ENCODE measurements at regions not wholly inside any gene's neighbourhood (a gene's known extent, or its start where the extent isn't known, plus 50 kb on each side); places are given as distances from the start of the nearest gene placed in this dataset.

DNA sequence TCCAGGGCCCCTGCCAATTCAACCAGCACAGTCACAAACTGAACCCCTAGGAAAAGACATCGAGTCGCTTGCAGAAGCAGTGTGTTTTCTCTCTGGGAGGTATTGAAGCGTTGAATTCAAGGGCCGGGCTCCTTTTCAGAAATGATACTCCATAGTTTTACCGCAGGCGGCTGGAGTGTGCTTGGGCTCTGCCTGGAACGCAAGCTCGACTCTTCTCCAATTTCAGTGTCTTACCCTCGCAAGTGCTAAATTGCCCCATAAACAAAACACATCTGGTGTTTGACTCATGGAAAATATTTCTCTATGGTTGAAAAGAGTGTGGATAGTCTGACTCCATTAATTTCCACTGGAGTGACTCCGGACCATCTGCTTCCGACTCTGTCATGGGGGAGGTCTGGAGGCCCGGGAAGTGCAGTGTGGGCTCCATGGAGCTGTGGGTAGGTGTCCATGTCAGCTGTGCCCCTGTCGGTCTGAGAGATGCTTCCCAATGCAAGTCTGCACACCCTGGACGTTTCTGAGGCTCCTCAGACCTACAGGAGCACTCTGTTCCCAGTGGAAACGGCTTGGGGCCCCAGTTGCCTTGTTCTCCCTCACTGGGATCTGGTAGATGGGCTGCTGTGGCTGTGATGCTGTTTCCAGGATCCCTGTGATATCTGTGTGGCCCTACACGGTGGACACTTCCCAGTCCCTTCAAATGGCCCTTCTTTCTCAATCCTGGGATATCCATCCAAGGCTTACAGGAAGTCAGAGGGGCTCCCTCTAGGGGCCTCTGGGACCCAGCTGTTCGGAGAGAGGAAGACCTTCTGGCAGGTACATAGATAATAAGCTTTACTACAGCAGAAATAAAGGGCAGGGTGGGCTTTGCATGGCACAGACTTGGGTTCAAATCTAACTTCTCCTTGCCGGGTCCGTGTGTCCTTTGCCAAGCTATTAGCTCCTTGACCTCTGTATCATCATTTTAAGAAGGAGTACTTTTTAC, 119.8 kb upstream of the CDH13 start:
- DNase-seq (no peak), ATAC-seq (no peak)
- intact Hi-C loops (cut with DNase I) = no loop called here

GRCh38 chr16:82504836-82505235, 121.9 kb upstream of the CDH13 start:
- intact Hi-C loops (cut with DNase I) = no loop called here
- DNase-seq = no peak
- no peak for ATAC-seq

GRCh38 chr16:82499302-82499701, 127.5 kb upstream of the CDH13 start:
- no peak for ATAC-seq
- no peak for DNase-seq

DNA sequence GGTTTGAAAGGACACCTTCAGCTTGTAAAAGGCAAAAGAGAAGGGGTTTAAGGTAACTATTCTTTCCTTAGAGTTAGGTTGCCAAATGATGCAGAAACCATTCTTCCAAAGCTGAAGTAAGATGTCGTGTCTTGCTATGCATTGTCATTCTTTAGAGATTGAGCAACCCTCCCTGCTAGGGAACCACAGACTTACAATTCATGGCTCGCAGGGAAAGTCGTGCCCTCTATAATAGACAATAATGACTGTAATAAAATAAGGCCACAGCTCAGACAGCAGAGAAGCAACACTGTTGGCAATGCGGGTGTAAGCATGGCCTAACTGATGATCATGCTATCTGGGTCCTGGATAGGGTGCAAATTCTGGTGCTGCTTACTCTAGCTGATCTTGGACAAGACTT, 129.6 kb upstream of the CDH13 start:
- ATAC-seq = no peak
- no peak for DNase-seq
- intact Hi-C loops (cut with DNase I) = no loop called here

More at GRCh38 chr16:82499302-82499701, 127.5 kb upstream of the CDH13 start:
- intact Hi-C loops (cut with DNase I) = no loop called here

GRCh38 chr16:82488460-82488859, 138.3 kb upstream of the CDH13 start:
- intact Hi-C loops (cut with DNase I) = no loop called here
- no peak for DNase-seq
- ATAC-seq = no peak

- no peak for DNase-seq
- intact Hi-C loops (cut with DNase I) = no loop called here
- ATAC-seq = no peak
Observed at GRCh38 chr16:82481455-82481854, 145.3 kb upstream of the CDH13 start.

DNA sequence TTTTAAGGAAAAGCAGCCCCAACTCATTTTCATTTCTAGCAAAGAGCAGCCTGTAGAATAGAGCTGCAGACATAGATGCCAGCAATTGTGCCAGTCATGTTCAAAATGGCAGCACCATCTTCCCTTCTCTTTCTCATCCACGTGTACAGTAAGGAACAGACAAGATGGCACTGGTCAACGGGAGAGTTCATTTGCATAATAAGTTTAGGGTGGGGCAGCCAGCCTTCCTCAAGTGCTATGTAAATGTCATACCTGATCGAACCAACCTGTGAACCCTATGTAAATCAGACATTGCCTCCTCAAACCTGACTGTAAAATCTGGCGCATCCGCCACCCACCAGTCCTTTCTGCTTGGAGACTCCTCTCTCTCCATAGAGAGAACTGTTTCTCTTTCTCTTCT, 150.0 kb upstream of the CDH13 start:
- DNase-seq (no peak), ATAC-seq (no peak)
- intact Hi-C loops (cut with DNase I) = no loop called here

GRCh38 chr16:82470620-82471152, 156.1 kb upstream of the CDH13 start:
- intact Hi-C loops (cut with DNase I) = no loop called here
- ATAC-seq (no peak), DNase-seq (no peak)

DNA sequence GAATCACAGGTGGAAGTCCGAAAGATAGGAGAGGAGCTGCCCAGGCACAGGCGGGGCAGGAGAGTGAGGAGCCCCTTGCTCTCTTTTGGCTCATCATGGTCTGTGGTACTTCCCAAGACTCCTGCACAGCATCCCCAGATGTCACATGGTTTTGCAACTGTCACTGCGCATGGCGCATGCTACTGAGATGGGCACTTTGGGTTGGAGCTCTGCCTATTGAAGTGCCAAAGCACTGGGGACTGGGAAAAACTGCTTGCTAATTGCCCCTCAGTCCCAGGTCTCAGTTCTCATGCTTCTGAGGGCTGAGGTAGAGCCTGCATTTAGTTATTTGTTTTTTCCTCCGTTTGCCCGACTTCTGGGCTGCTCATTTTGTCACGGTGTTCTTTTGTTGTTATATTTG, 156.8 kb upstream of the CDH13 start:
- intact Hi-C loops (cut with DNase I) = no loop called here
- DNase-seq (no peak), ATAC-seq (no peak)

GRCh38 chr16:82464187-82464586, 162.6 kb upstream of the CDH13 start:
- intact Hi-C loops (cut with DNase I) = loop anchor here in 1 of 2 donors (5.0 kb wide), 1 partner anchor 113 kb away; no protein-coding TSS in a partner anchor
- no peak for ATAC-seq
- no peak for DNase-seq

DNA sequence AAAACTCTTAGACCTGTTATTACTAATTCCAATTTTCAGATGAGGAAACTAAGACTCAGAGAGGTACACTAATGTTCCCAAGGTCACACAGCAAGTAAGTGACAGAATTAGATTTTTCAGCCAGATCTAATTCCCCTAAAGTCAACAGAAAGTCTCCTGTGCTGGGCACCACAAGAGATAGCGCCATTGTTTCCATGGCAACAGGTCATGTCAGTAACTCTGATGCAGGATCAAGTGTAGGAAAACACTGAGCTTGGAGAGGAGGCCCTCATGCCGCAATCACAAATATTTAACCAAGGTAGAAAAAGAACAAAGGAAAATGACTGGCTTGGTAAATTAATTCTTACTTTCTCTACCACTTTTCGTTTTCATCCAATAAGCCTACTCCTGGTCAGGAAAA, 166.0 kb upstream of the CDH13 start:
- intact Hi-C loops (cut with DNase I) = loop anchor here in 1 of 2 donors (5.0 kb wide), 1 partner anchor 117 kb away; no protein-coding TSS in a partner anchor
- ATAC-seq = no peak
- no peak for DNase-seq

DNA sequence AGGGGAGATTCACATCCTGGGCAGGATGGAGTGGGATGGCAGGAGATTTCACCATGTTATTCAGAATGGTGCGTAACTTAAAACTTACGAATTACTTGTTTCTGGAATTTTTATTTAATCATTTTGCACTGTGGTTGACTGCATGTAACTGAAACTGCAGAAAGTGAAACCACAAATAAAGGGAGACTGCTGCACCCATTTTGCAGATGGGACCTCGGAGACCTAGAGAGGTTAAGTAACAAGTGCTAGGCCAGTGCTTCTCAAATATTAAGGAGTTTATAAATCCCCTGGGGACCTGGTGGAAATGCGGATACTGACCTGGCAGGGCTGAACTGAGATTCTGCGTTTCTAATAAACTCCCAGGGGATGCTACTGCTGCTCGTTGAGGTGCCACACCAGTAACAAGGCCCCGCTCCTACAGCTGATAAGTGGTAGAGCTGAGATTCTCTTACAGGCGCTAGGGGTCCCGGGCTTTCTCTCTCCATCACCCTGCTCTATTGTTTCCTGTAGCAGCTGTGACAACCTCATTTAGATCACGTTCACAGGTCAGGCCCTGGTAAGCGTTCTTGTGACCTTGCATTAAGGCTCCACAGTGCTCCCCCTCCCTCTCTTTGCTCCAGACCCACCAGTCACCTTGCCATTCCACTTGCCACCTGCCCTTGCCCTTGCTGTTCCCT, 167.1 kb upstream of the CDH13 start:
- ATAC-seq (no peak), DNase-seq (no peak)
- intact Hi-C loops (cut with DNase I) = loop anchor here in 1 of 2 donors (5.0 to 10.0 kb wide), 2 partner anchors 118 to 195 kb away; no protein-coding TSS in a partner anchor

- DNase-seq = peak; percentile 51
- intact Hi-C loops (cut with DNase I) = loop anchor here in 1 of 2 donors (10.0 kb wide), 1 partner anchor 192 kb away; no protein-coding TSS in a partner anchor
- peak; percentile 80 to 89 for ATAC-seq
Observed at GRCh38 chr16:82456683-82457082, 170.1 kb upstream of the CDH13 start.

- no peak for ATAC-seq
- intact Hi-C loops (cut with DNase I) = loop anchor here in 1 of 2 donors (10.0 kb wide), 1 partner anchor 190 kb away; no protein-coding TSS in a partner anchor
- no peak for DNase-seq
Observed at GRCh38 chr16:82454566-82454965, 172.2 kb upstream of the CDH13 start.

DNA sequence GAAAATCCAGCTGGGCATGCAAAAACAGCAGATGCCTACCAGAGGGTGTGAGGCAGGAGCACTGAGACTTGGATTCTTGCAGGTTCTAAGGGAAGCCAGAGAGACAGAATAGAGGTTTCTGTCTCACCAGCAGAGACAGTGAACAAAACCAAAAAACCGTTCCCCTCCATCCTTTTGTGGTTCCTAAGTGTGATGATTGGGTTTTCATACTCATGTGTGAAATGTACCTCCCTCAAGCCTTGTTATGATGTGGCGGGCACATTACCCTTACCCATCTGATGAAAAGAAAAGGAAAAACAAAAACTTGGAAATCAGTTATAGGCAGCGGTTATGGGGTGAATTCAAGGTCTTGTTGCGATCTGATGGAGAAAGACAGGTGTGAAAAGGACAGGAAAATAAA, 172.6 kb upstream of the CDH13 start:
- intact Hi-C loops (cut with DNase I) = loop anchor here in 1 of 2 donors (10.0 kb wide), 1 partner anchor 189 kb away; no protein-coding TSS in a partner anchor
- no peak for DNase-seq
- ATAC-seq = no peak

DNA sequence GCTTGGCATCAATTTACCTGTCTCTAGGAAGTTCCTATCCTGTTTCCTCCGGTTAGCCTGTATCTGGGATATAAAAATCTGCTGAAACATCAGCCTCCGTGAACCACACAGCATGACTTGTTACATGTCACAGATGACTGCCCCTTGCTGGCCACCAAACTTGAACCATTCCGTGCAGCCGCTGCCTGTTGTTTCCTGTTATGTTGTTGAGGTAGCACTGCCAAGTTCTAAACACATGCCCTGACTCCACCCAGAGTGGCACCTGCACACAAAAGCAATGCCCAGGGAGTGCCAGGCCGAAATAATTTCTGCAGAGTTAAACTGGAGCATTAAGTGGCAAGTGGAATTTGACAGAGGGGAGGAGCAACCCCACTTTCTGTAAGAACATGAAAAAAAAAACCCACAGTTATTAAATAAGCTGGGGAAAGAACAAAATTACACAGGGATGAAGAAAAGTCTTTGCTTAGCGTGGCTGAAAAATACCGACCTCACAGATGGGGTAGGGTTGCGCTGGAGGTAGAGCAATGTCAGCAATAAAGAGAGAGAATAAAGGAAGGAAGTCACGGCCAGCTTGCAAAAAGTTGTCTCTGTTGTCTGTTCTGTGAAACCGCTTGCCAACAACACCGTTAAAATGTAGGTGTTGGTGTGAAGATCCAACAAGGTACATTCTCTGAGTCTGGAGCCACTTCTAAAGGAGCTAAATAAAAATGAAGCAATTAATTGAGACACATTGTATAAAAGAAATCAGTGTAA, 174.6 kb upstream of the CDH13 start:
- DNase-seq (no peak), ATAC-seq (no peak)
- intact Hi-C loops (cut with DNase I) = loop anchor here in 1 of 2 donors (10.0 kb wide), 1 partner anchor 187 kb away; no protein-coding TSS in a partner anchor

- ATAC-seq (no peak), DNase-seq (no peak)
- intact Hi-C loops (cut with DNase I) = loop anchor here in 1 of 2 donors (10.0 kb wide), 1 partner anchor 187 kb away; no protein-coding TSS in a partner anchor
Observed at GRCh38 chr16:82451449-82451848, 175.3 kb upstream of the CDH13 start.

GRCh38 chr16:82440336-82440735, 186.4 kb upstream of the CDH13 start:
- no peak for ATAC-seq
- intact Hi-C loops (cut with DNase I) = no loop called here
- no peak for DNase-seq

Measured in left cardiac atrium (tissue), 4 donors.